ENCODE measurements at regions not wholly inside any gene's neighbourhood (a gene's known extent, or its start where the extent isn't known, plus 50 kb on each side); places are given as distances from the start of the nearest gene placed in this dataset.
"Not testable (repeated sequence)": the region's sequence is repeated elsewhere in the genome, so short reads cannot be mapped to it uniquely, and the experiment has no call there.

DNA sequence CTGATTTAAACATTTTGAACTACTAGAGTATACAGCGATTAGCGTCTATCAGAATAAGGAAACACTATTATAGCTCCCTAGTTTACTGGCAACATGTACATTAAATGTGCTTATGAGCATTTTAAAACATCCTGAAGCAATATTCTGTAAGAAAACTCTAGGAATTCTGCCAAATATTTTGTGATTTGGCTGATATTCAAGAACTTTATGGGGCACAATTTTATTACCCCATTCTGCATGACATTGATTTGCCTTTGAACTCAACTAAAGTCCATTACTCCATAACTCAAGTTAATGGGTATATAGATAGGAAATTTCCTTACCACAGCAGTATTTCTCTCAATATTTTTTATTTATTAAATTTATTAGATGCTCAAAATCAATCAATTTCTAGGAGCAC is 369.9 kb upstream of the KCND2 start:
- intact Hi-C loops (cut with DNase I): no loop called here
- no peaks in the 10 kb centered on the region for H3K36me3 ChIP-seq
- ATAC-seq (no peak), DNase-seq (no peak)
- H3K27me3 ChIP-seq: no peaks in the 10 kb centered on the region
- TF ChIP-seq, protein P1, sequence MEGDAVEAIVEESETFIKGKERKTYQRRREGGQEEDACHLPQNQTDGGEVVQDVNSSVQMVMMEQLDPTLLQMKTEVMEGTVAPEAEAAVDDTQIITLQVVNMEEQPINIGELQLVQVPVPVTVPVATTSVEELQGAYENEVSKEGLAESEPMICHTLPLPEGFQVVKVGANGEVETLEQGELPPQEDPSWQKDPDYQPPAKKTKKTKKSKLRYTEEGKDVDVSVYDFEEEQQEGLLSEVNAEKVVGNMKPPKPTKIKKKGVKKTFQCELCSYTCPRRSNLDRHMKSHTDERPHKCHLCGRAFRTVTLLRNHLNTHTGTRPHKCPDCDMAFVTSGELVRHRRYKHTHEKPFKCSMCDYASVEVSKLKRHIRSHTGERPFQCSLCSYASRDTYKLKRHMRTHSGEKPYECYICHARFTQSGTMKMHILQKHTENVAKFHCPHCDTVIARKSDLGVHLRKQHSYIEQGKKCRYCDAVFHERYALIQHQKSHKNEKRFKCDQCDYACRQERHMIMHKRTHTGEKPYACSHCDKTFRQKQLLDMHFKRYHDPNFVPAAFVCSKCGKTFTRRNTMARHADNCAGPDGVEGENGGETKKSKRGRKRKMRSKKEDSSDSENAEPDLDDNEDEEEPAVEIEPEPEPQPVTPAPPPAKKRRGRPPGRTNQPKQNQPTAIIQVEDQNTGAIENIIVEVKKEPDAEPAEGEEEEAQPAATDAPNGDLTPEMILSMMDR (IDR thresholded peaks at IDR 0.05): no peak
- H3K4me1 ChIP-seq: no peaks in the 10 kb centered on the region
- H3K27ac ChIP-seq: no peak overlapping the region
- H3K9me3 ChIP-seq: peaks cover 0 to 4% of the 10 kb centered on the region in 2 donors
- no peak overlapping the region for H3K4me3 ChIP-seq

GRCh38 chr7:119905495-119905894 is 367.5 kb upstream of the KCND2 start:
- Histone ChIP-seq H3K4me1 (no peaks in the 10 kb centered on the region), H3K4me3 (no peak overlapping the region), H3K27me3 (no peaks in the 10 kb centered on the region), H3K9me3 (peaks cover 0 to 4% of the 10 kb centered on the region in 2 donors), H3K27ac (no peak overlapping the region), H3K36me3 (no peaks in the 10 kb centered on the region)
- DNase-seq (no peak), ATAC-seq (no peak)
- intact Hi-C loops (cut with DNase I): no loop called here
- TF ChIP-seq, protein P1 (IDR thresholded peaks at IDR 0.05): no peak

DNA sequence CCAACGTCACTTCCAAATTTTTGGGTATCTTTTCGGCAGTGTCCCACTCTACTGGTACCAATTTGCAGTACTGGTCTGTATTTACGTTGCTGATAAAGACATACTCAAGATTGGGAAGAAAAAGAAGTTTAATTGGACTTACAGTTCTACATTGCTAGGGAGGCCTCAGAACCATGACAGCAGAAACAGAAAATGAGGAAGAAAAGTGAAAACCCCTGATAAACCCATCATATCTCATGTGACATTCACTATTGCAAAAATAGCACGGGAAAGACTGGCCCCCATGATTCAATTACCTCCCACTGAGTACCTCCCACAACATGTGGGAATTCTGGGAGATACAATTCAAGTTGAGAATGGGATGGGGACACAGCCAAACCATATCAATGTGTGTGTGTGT is 364.0 kb upstream of the KCND2 start:
- Histone ChIP-seq H3K27ac (no peak overlapping the region), H3K4me1 (no peaks in the 10 kb centered on the region), H3K9me3 (peaks cover 0 to 7% of the 10 kb centered on the region in 2 donors), H3K36me3 (no peaks in the 10 kb centered on the region), H3K4me3 (no peak overlapping the region), H3K27me3 (no peaks in the 10 kb centered on the region)
- intact Hi-C loops (cut with DNase I): no loop called here
- DNase-seq (no peak), ATAC-seq (no peak)
- TF ChIP-seq, protein P1 (IDR thresholded peaks at IDR 0.05): no peak

DNA sequence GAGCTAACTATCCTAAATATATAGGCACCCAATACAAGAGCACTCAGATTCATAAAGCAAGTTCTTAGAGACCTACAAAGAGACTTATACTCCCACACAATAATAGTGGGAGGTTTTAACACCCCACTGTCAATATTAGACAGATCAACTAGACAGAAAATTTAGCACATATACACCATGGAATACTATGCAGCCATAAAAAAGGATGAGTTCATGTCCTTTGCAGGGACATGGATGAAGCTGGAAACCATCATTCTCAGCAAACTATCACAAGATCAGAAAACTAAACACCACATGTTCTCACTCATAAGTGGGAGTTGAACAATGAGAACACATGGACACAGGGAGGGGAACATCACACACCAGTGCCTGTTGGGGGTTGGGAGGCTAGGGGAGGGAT is 358.9 kb upstream of the KCND2 start:
- H3K27me3 ChIP-seq; H3K36me3 ChIP-seq; H3K27ac ChIP-seq; intact Hi-C loops (cut with DNase I); DNase-seq; H3K4me3 ChIP-seq; ATAC-seq; H3K9me3 ChIP-seq; H3K4me1 ChIP-seq: not testable (repeated sequence)

DNA sequence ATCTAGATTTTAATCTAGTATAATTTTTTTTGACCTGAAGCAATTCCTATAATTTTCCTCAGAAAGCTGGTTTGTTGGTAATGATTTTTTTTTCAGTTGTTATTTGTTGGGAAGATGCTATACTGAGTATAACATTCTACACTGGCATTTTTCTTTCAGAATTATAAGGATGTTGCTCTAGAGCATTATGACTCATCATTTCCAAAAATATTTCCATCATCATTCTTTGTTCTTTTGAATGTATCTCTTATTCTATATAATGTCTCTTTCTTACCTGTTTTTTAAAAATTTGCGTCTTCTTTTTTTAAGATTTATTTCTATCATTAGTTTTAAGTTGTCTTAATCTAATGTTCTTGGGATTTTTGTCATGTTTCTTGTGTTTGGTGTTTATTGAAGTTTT is 356.5 kb upstream of the KCND2 start:
- H3K36me3 ChIP-seq: no peaks in the 10 kb centered on the region
- H3K27me3 ChIP-seq: no peaks in the 10 kb centered on the region
- H3K4me3 ChIP-seq: no peak overlapping the region
- TF ChIP-seq, protein P1 (IDR thresholded peaks at IDR 0.05): no peak
- H3K27ac ChIP-seq: no peak overlapping the region
- DNase-seq (no peak), ATAC-seq (no peak)
- peaks cover 0 to 5% of the 10 kb centered on the region in 2 donors for H3K9me3 ChIP-seq
- intact Hi-C loops (cut with DNase I): no loop called here
- H3K4me1 ChIP-seq: no peaks in the 10 kb centered on the region

DNA sequence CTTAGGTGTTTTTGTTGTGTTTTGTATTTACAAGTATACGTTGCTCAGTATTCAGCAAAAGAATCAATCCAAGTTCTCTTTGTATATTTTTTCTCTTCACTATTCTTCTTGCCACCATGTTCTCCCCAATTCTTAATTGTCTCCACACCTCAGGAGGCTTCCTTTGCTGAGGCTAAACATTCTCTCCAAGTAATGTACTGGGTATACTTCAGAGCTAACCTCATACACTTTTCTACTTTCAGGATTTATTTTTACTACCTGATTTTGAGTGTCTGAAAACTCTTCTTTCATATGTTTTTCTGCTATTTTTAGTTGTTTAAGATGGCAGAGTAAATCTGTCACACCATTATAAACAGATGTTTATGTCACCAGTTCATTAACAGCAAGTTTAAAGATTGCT is 354.8 kb upstream of the KCND2 start:
- Histone ChIP-seq H3K27ac (no peak overlapping the region), H3K4me3 (no peak overlapping the region), H3K4me1 (no peaks in the 10 kb centered on the region), H3K36me3 (no peaks in the 10 kb centered on the region), H3K27me3 (no peaks in the 10 kb centered on the region), H3K9me3 (peaks cover 0 to 5% of the 10 kb centered on the region in 2 donors)
- ATAC-seq (no peak), DNase-seq (no peak)
- intact Hi-C loops (cut with DNase I): no loop called here
- TF ChIP-seq, protein P1 (IDR thresholded peaks at IDR 0.05): no peak
